ENCODE measurements at regions not wholly inside any gene's neighbourhood (a gene's known extent, or its start where the extent isn't known, plus 50 kb on each side); places are given as distances from the start of the nearest gene placed in this dataset.
"Not testable (repeated sequence)": the region's sequence is repeated elsewhere in the genome, so short reads cannot be mapped to it uniquely, and the experiment has no call there.

- no peak for DNase-seq
These were observed 64.0 kb downstream of the CCNG2 start for GRCh38 chr4:77220828-77221613.

- no peak for DNase-seq
These were observed 68.0 kb downstream of the CCNG2 start for GRCh38 chr4:77225022-77225421.

GRCh38 chr4:77226939-77227705, 70.1 kb downstream of the CCNG2 start:
- no peak for DNase-seq

GRCh38 chr4:77229433-77229832, 72.4 kb downstream of the CCNG2 start:
- DNase-seq: no peak

GRCh38 chr4:77232653-77233052, 75.6 kb downstream of the CCNG2 start:
- no peak for DNase-seq

- DNase-seq: no peak
These were observed 78.4 kb downstream of the CCNG2 start for GRCh38 chr4:77235289-77235854.

GRCh38 chr4:77236806-77237205, 79.8 kb downstream of the CCNG2 start:
- DNase-seq: no peak

- DNase-seq: peak; percentile 46
These were observed 83.6 kb downstream of the CCNG2 start for GRCh38 chr4:77240469-77241066.

- DNase-seq: no peak
These were observed 91.8 kb downstream of the CCNG2 start for GRCh38 chr4:77248805-77249204.

- no peak for DNase-seq
These were observed 94.7 kb downstream of the CCNG2 start for GRCh38 chr4:77251751-77252150.

- no peak for DNase-seq
These were observed 106.2 kb downstream of the CCNG2 start for GRCh38 chr4:77263247-77263646.

- not testable (repeated sequence) for DNase-seq
These were observed 107.0 kb downstream of the CCNG2 start for GRCh38 chr4:77263976-77264375.

- no peak for DNase-seq
These were observed 107.8 kb downstream of the CCNG2 start for GRCh38 chr4:77264826-77265225.

GRCh38 chr4:77268108-77268507, 111.1 kb downstream of the CCNG2 start:
- no peak for DNase-seq

- no peak for DNase-seq
These were observed 112.5 kb downstream of the CCNG2 start for GRCh38 chr4:77269505-77269904.

- no peak for DNase-seq
These were observed 116.4 kb downstream of the CCNG2 start for GRCh38 chr4:77273412-77273811.

GRCh38 chr4:77279114-77279513, 122.1 kb downstream of the CCNG2 start:
- DNase-seq: not testable (repeated sequence)

- no peak for DNase-seq
These were observed 125.3 kb downstream of the CCNG2 start for GRCh38 chr4:77282305-77282704.

GRCh38 chr4:77284036-77284435, 127.0 kb downstream of the CCNG2 start:
- no peak for DNase-seq

- no peak for DNase-seq
These were observed 129.9 kb downstream of the CCNG2 start for GRCh38 chr4:77286906-77287305.

GRCh38 chr4:77293426-77293825, 136.4 kb downstream of the CCNG2 start:
- no peak for DNase-seq

- DNase-seq: not testable (repeated sequence)
These were observed 144.0 kb downstream of the CCNG2 start for GRCh38 chr4:77300996-77301395.

GRCh38 chr4:77305766-77306165, 148.8 kb downstream of the CCNG2 start:
- DNase-seq: no peak

All from right forelimb (tissue), 1 donor.